Activated CD8-positive, alpha-beta T cell treated with anti-CD3 and anti-CD28 coated beads for 36 hours (primary cell): ENCODE measurements at regions not wholly inside any gene's neighbourhood (a gene's known extent, or its start where the extent isn't known, plus 50 kb on each side); places are given as distances from the start of the nearest gene placed in this dataset.

Source experiments
- ATAC-seq: fragments of 200-7000 bp; cut with Tn5 transposase; one replicate; pipeline ENCODE4 v1.10.0; 2021; ENCODE audit warnings: mild to moderate bottlenecking, moderate library complexity
- CTCF ChIA-PET: fragments of 350-600 bp; sonication (Branson Sonifier 250); formaldehyde crosslinking; loops from one replicate; lab custom pipeline; 2021; ENCODE audit warnings: antibody characterized with exemption; lab: Charles Lee
- POLR2A ChIA-PET: fragments of 350-600 bp; sonication (Branson Sonifier 250); formaldehyde crosslinking; loops from one replicate; lab custom pipeline; 2021; ENCODE audit warnings: antibody characterized with exemption; lab: Charles Lee
- DNase-seq: peaks from one replicate; pipeline ENCODE4 v3.0.0-alpha.2; 2020
- H3K27ac Mint-ChIP-seq: one replicate; pipeline ENCODE4 v1.8.0; 2021; ENCODE audit warnings: mild to moderate bottlenecking, mixed read lengths
- H3K27me3 Mint-ChIP-seq: one replicate; pipeline ENCODE4 v1.8.0; 2021; ENCODE audit warnings: mixed read lengths
- H3K36me3 Mint-ChIP-seq: one replicate; pipeline ENCODE4 v1.8.0; 2021; ENCODE audit warnings: low read depth, mixed read lengths
- H3K4me1 Mint-ChIP-seq: one replicate; pipeline ENCODE4 v1.8.0; 2021; ENCODE audit warnings: low read depth, mixed read lengths
- H3K4me3 Mint-ChIP-seq: one replicate; pipeline ENCODE4 v1.8.0; 2021; ENCODE audit warnings: mild to moderate bottlenecking, moderate library complexity, mixed read lengths
- H3K9me3 Mint-ChIP-seq: one replicate; pipeline ENCODE4 v1.8.0; 2021; ENCODE audit warnings: mixed read lengths
- intact Hi-C: fragments of 100-400 bp; cut with micrococcal nuclease; formaldehyde crosslinking; loops from one replicate; pipeline ENCODE4 v1.10.0; 2022
- TF ChIP-seq, protein P1 (sequence below): fragments of 200-600 bp; IDR thresholded peaks from one replicate; pipeline ENCODE4 v1.8.0; 2022; ENCODE audit warnings: antibody characterized with exemption, mild to moderate bottlenecking

GRCh38 chr12:42679466-42679865, 89.9 kb upstream of the PRICKLE1 start:
- DNase-seq: no peak
- no peak for ATAC-seq
- Mint-ChIP-seq H3K4me3 (no peak overlapping the region), H3K9me3 (no peaks in the 10 kb centered on the region), H3K27me3 (peaks cover 2% of the 10 kb centered on the region), H3K4me1 (no peaks in the 10 kb centered on the region), H3K27ac (no peak overlapping the region), H3K36me3 (no peaks in the 10 kb centered on the region)
- ChIA-PET POLR2A (no interaction called here), CTCF (no interaction called here)
- TF ChIP-seq, protein P1, sequence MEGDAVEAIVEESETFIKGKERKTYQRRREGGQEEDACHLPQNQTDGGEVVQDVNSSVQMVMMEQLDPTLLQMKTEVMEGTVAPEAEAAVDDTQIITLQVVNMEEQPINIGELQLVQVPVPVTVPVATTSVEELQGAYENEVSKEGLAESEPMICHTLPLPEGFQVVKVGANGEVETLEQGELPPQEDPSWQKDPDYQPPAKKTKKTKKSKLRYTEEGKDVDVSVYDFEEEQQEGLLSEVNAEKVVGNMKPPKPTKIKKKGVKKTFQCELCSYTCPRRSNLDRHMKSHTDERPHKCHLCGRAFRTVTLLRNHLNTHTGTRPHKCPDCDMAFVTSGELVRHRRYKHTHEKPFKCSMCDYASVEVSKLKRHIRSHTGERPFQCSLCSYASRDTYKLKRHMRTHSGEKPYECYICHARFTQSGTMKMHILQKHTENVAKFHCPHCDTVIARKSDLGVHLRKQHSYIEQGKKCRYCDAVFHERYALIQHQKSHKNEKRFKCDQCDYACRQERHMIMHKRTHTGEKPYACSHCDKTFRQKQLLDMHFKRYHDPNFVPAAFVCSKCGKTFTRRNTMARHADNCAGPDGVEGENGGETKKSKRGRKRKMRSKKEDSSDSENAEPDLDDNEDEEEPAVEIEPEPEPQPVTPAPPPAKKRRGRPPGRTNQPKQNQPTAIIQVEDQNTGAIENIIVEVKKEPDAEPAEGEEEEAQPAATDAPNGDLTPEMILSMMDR: no peak
- intact Hi-C loops: no loop called here

GRCh38 chr12:42677461-42677860, 87.9 kb upstream of the PRICKLE1 start:
- Mint-ChIP-seq H3K36me3 (no peaks in the 10 kb centered on the region), H3K27ac (no peak overlapping the region), H3K4me1 (no peaks in the 10 kb centered on the region), H3K9me3 (no peaks in the 10 kb centered on the region), H3K27me3 (peaks cover 2% of the 10 kb centered on the region), H3K4me3 (no peak overlapping the region)
- ATAC-seq (no peak), DNase-seq (no peak)
- POLR2A ChIA-PET: no interaction called here
- TF ChIP-seq, protein P1: no peak
- CTCF ChIA-PET: no interaction called here
- intact Hi-C loops: no loop called here

- Mint-ChIP-seq H3K4me1 (no peaks in the 10 kb centered on the region), H3K27me3 (no peaks in the 10 kb centered on the region), H3K27ac (no peak overlapping the region), H3K9me3 (no peaks in the 10 kb centered on the region), H3K36me3 (no peaks in the 10 kb centered on the region), H3K4me3 (no peak overlapping the region)
- ChIA-PET CTCF (no interaction called here), POLR2A (no interaction called here)
- ATAC-seq (no peak), DNase-seq (no peak)
- TF ChIP-seq, protein P1: no peak
- intact Hi-C loops: no loop called here
These were observed 84.0 kb upstream of the PRICKLE1 start for GRCh38 chr12:42673535-42673934.

- Mint-ChIP-seq H3K4me3 (no peak overlapping the region), H3K27me3 (no peaks in the 10 kb centered on the region), H3K36me3 (no peaks in the 10 kb centered on the region), H3K27ac (no peak overlapping the region), H3K9me3 (no peaks in the 10 kb centered on the region), H3K4me1 (no peaks in the 10 kb centered on the region)
- ATAC-seq (no peak), DNase-seq (no peak)
- CTCF ChIA-PET: no interaction called here
- TF ChIP-seq, protein P1: no peak
- intact Hi-C loops: no loop called here
- POLR2A ChIA-PET: no interaction called here
These were observed 81.2 kb upstream of the PRICKLE1 start for GRCh38 chr12:42670719-42671118.

- Mint-ChIP-seq H3K9me3 (no peaks in the 10 kb centered on the region), H3K4me1 (no peaks in the 10 kb centered on the region), H3K36me3 (no peaks in the 10 kb centered on the region), H3K27ac (no peak overlapping the region), H3K27me3 (no peaks in the 10 kb centered on the region), H3K4me3 (no peak overlapping the region)
- DNase-seq (no peak), ATAC-seq (no peak)
- TF ChIP-seq, protein P1: no peak
- intact Hi-C loops: no loop called here
- POLR2A ChIA-PET: no interaction called here
- CTCF ChIA-PET: no interaction called here
These were observed 80.0 kb upstream of the PRICKLE1 start for GRCh38 chr12:42669553-42669952.
